Testis (tissue), 2 donors: ENCODE measurements at regions not wholly inside any gene's neighbourhood (a gene's known extent, or its start where the extent isn't known, plus 50 kb on each side); places are given as distances from the start of the nearest gene placed in this dataset.

Experiments used
- DNase-seq: peaks from one replicate; pipeline ENCODE4 v3.0.0-alpha.2; 2019
- H3K27ac ChIP-seq, 2 donors: fragments of 200-600 bp; sonication (generic); one replicate each; pipeline ENCODE4 v1.5.1; 2019
- H3K27me3 ChIP-seq: fragments of 200-600 bp; sonication (generic); one replicate; pipeline ENCODE4 v1.5.1; 2019
- H3K36me3 ChIP-seq: fragments of 200-600 bp; sonication (generic); one replicate; pipeline ENCODE4 v1.5.1; 2017; ENCODE audit warnings: low read depth; ENCODE audit errors: missing control alignments
- H3K4me1 ChIP-seq: fragments of 200-600 bp; sonication (generic); one replicate; pipeline ENCODE4 v1.5.1; 2019
- H3K4me3 ChIP-seq, 2 donors: fragments of 200-600 bp; sonication (generic); one replicate each; pipeline ENCODE4 v1.5.1; 2017 to 2019
- H3K9me3 ChIP-seq: fragments of 200-600 bp; sonication (generic); one replicate; pipeline ENCODE4 v1.5.1; 2017
- CTCF ChIP-seq, 3 experiments: fragments of 450-650 bp in 2 of 3; fragments of 200-600 bp in 1 of 3; sonication (generic) in 1 of 3; IDR thresholded peaks; one replicate each; pipeline ENCODE4 v1.5.1; 2016 to 2019; ENCODE audit warnings: antibody characterized with exemption in 3 of 3, mild to moderate bottlenecking in 2 of 3, moderate library complexity in 1 of 3
- POLR2A ChIP-seq: fragments of 450-650 bp; IDR thresholded peaks from one replicate; pipeline ENCODE4 v1.6.1; 2017; ENCODE audit warnings: antibody characterized with exemption, mild to moderate bottlenecking, moderate library complexity
- WGBS, 2 donors: methylation state at CpG; one replicate each; pipeline ENCODE4 v1.1.5; 2018; 5-methylcytosine and 5-hydroxymethylcytosine counted together
- intact Hi-C: fragments of 100-400 bp; cut with DNase I; formaldehyde crosslinking; loops from one replicate; pipeline ENCODE4 v1.15.1; 2023; ENCODE audit warnings: low total_unique reads

DNA sequence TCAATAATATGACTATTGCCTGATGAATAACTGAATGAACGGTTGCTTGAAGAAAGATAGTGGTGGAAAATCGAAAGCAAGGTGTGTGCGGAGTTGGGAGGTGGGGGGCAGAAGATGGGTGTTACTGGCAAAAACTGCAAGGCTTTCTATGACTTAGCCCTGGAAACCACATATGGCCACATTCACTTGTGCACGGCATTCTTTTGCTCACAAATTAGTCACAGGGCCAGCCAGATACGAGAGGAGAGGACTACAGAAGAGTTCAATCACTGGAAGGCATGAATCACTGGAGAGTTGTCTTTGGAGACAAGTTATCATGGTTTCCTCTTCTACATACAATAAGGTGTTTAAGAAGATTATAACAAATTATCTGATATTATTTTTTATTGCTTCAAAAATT lies 626.5 kb upstream of the CPEB2 start:
- intact Hi-C loops = no loop called here
- TF ChIP-seq CTCF (IDR thresholded peaks at IDR 0.05) (no peak), POLR2A (no peak)
- WGBS, 2 donors = 84 to 90% methylated on average over 5 of the region's 5 CpGs
- Histone ChIP-seq H3K36me3 (no peaks in the 10 kb centered on the region), H3K4me3 (no peak overlapping the region), H3K9me3 (no peaks in the 10 kb centered on the region), H3K4me1 (no peaks in the 10 kb centered on the region), H3K27ac (no peak overlapping the region), H3K27me3 (no peaks in the 10 kb centered on the region)
- DNase-seq = no peak

- no peaks in the 10 kb centered on the region for H3K36me3 ChIP-seq
- intact Hi-C loops = no loop called here
- no peak for TF ChIP-seq POLR2A
- TF ChIP-seq CTCF (IDR thresholded peaks at IDR 0.05) = no peak
- no peaks in the 10 kb centered on the region for H3K9me3 ChIP-seq
- WGBS, 2 donors = 95 to 100% methylated on average over 1 of the region's 1 CpG
- no peaks in the 10 kb centered on the region for H3K27me3 ChIP-seq
- DNase-seq = no peak
- no peaks in the 10 kb centered on the region for H3K4me1 ChIP-seq
- no peak overlapping the region for H3K27ac ChIP-seq
- H3K4me3 ChIP-seq = no peak overlapping the region
These were observed 623.1 kb upstream of the CPEB2 start for GRCh38 chr4:14379183-14379582.

GRCh38 chr4:14383652-14384051 lies 618.6 kb upstream of the CPEB2 start:
- no peak for TF ChIP-seq CTCF (IDR thresholded peaks at IDR 0.05)
- WGBS, 2 donors = 74 to 77% methylated on average over 3 of the region's 3 CpGs

DNA sequence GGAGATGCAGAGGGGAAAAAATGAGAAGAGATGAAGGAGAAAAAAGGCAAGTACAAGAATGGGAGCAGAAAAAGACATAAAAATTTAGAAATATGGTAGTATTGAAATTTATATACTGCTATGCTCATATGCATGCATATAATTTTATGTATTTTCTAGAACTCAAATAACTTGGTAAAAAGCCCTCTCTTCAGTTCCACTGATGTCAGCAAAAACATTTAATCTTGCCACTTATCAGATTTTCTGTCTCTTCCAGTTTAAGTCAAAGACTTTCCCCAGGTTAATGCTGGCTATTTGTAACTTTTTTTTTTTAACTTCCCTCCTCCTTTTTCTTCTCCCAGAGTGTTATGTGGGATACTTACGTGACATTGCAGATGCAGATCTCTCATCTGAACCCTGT lies 617.5 kb upstream of the CPEB2 start:
- intact Hi-C loops = no loop called here
- Histone ChIP-seq H3K36me3 (no peaks in the 10 kb centered on the region), H3K4me1 (no peaks in the 10 kb centered on the region), H3K27me3 (no peaks in the 10 kb centered on the region), H3K9me3 (no peaks in the 10 kb centered on the region), H3K27ac (no peak overlapping the region), H3K4me3 (no peak overlapping the region)
- no peak for TF ChIP-seq CTCF (IDR thresholded peaks at IDR 0.05)
- no peak for TF ChIP-seq POLR2A
- 80 to 88% methylated on average over 1 of the region's 1 CpG for WGBS, 2 donors
- DNase-seq = no peak

More at GRCh38 chr4:14383652-14384051, 618.6 kb upstream of the CPEB2 start:
- no peak overlapping the region for H3K4me3 ChIP-seq
- no peaks in the 10 kb centered on the region for H3K4me1 ChIP-seq
- no peaks in the 10 kb centered on the region for H3K36me3 ChIP-seq
- DNase-seq = no peak
- H3K9me3 ChIP-seq = no peaks in the 10 kb centered on the region
- intact Hi-C loops = no loop called here
- H3K27ac ChIP-seq = no peak overlapping the region
- no peaks in the 10 kb centered on the region for H3K27me3 ChIP-seq

- H3K27me3 ChIP-seq = no peaks in the 10 kb centered on the region
- WGBS, 2 donors = 77 to 85% methylated on average over 3 of the region's 3 CpGs
- intact Hi-C loops = no loop called here
These were observed 616.1 kb upstream of the CPEB2 start for GRCh38 chr4:14386196-14386595.

More at GRCh38 chr4:14386196-14386595, 616.1 kb upstream of the CPEB2 start:
- no peak overlapping the region for H3K4me3 ChIP-seq
- no peaks in the 10 kb centered on the region for H3K4me1 ChIP-seq
- no peak overlapping the region for H3K27ac ChIP-seq
- no peaks in the 10 kb centered on the region for H3K9me3 ChIP-seq
- TF ChIP-seq CTCF (IDR thresholded peaks at IDR 0.05) (no peak), POLR2A (no peak)
- DNase-seq = no peak
- H3K36me3 ChIP-seq = no peaks in the 10 kb centered on the region
